ENCODE measurements at regions not wholly inside any gene's neighbourhood (a gene's known extent, or its start where the extent isn't known, plus 50 kb on each side); places are given as distances from the start of the nearest gene placed in this dataset.

DNA sequence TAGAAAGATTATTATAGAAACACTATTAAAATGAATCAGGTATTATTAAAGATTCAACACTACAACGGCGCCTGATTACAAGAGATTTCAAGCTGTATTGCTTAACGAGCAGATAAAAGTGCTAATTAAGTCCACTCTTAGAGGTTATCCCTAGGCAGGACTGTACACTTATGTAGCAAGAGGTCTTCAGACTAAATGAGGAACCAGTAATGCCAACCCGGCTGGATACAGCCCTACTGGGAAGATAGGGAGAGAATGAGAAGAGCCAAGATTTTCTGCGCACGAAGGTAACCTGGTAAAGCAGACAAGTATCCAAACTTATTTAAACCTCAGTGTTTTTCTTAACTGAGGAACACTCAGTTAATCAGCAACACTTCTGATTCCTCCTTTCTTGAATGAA lies 115.7 kb upstream of the HIVEP3 start:
- DNase-seq (ENCODE audit: low read depth): no peak

DNA sequence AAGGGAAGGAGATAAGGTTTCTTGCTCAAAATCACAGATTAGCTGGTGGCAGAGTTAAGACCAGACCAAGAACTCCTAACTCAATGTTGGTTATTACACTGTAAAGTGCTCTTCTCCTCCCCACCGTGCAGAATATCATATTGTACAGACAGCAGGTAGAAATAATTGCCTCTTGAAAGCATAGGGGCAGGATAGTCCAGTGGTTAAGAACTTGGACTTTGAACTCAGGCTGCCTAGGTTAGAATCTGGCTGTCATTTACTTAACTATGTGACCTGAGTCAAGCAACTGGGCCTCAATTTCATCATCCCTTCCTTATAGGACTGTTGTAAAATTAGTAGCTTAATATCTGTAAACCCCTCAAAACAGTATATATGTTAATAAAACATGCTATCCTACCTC lies 114.9 kb upstream of the HIVEP3 start:
- no peak for DNase-seq (ENCODE audit: low read depth)

DNA sequence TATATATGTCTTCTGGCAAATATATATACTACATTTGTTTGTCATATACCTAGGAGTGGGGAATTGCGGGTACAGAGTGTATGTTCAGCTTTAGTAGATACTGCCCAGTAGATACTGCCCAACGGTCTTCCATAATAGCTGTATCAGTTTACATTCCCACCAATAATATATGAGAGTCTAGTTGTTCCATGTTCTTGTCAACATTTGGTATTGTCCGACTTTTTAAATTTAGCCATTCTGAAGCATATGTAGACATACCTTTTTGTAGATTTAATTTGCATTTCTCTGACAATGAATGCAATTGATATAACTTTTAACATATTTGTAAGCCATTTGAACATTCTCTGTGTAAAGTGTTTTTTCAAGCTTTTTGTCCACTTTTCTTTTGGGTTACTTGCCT lies 99.0 kb upstream of the HIVEP3 start:
- no peak for DNase-seq (ENCODE audit: low read depth)

GRCh38 chr1:42017259-42017658 lies 98.5 kb upstream of the HIVEP3 start:
- DNase-seq (ENCODE audit: low read depth): no peak

GRCh38 chr1:42014823-42015222 lies 96.1 kb upstream of the HIVEP3 start:
- DNase-seq (ENCODE audit: low read depth): no peak

DNA sequence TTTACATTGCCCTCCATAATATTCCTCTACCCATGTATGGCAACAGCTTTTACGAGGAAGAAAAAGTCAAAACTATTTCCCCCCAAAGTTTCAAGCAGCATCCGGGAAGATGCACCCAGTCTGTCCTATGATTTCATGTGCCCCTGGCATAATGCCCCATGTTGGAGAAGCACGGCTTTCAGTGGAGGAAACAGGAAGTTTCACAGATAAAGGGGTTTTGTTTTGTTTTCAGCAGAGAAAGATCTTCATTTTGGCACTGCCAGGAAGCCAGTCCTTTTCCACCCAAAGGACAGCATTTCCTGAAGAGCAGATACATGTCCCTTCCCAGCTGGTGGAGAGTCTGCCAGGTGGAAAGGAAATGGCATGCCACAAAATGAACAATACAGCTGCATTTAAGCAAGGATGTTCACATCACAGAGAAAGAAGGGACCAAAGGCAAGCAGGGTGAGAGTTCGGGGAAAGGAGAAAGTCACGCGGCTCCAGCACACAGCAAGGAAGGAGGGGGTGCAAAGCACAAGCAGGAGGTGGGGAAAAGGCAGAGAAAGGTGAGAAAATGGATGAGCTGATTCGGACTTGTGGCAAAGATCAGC lies 95.3 kb upstream of the HIVEP3 start:
- no peak for DNase-seq (ENCODE audit: low read depth)

DNA sequence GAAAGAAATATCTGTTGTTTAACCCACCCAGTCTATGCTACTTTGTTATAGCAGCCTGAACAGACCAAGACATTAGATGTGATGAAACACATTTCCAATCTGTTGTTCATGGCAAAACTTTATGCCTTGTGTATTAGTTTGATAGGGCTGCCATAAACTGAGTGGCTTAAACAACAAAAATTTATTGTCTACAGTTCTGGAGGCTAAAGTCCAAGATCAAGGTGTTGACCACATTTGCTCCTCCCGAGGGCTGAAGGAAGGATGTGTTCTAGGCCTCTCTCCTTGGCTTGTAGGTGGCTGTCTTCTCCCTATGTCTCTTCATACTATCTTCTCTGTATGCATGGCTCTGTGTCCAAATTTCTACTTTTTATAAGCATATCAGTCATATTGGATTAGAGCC lies 94.1 kb upstream of the HIVEP3 start:
- no peak for DNase-seq (ENCODE audit: low read depth)

- DNase-seq (ENCODE audit: low read depth): no peak
Measured at GRCh38 chr1:42010381-42010780, 91.7 kb upstream of the HIVEP3 start.

GRCh38 chr1:42008264-42008663 lies 89.5 kb upstream of the HIVEP3 start:
- DNase-seq (ENCODE audit: low read depth): no peak

GRCh38 chr1:42006836-42007235 lies 88.1 kb upstream of the HIVEP3 start:
- DNase-seq (ENCODE audit: low read depth): no peak

DNA sequence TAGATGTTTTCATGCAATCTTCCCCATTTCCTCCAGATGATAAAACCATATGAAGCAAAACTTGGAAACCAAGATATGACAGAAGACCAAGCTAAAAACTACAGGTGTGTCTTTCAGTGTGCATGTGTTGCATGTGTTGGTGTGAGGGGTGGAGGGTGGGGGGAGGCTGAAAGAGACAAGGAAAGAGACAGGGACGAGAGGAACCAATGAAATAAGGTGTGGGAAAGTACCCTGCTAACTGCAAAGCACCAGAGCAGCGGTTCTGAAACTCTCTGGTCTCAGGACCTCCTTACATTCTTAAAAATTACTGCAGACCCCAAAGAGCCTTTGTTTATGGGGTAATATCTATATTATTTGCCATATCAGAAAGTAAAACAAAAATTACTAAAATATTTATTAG lies 87.4 kb upstream of the HIVEP3 start:
- DNase-seq (ENCODE audit: low read depth): no peak

DNA sequence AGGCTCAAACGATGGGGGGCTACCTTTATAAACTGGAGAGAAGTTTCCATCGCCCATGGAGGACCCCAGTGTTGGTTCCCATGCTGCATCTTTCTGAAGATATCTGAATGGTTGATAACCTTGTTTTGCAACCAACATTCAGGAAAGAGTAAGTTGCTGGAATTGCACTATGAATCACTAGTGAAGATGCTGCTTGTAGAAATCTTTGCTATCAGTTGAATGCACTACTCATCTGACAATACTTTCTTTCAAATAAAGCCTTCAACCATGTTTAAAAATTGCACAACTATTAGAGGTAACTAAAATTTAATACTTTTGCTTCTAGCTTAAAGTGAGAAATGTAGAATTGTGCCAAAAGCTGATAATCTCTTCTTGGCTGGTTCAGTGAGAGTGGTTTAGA lies 86.8 kb upstream of the HIVEP3 start:
- DNase-seq (ENCODE audit: low read depth): no peak

GRCh38 chr1:42004860-42005259 lies 86.1 kb upstream of the HIVEP3 start:
- DNase-seq (ENCODE audit: low read depth): no peak

GRCh38 chr1:42004322-42004721 lies 85.6 kb upstream of the HIVEP3 start:
- DNase-seq (ENCODE audit: low read depth): no peak

DNA sequence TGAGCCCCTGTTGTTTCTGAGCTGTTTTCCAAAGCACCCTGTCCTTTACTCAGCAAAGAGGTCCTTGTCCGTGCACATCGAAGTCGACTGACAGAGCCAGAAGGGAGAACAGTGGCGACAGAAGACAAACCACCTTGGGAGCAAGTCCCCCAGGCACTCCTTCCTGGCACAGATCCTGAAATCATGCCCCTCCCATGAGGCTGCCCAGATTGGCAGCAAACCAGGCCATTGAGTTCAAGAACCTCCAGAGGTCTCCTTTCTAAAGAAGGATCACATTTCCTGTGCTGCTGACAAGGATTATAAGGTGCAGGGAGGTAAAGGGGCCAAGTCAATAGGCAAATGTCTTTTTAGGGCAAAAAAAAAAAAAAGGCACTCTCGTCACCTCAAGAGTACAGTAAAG lies 84.7 kb upstream of the HIVEP3 start:
- DNase-seq (ENCODE audit: low read depth): no peak

DNA sequence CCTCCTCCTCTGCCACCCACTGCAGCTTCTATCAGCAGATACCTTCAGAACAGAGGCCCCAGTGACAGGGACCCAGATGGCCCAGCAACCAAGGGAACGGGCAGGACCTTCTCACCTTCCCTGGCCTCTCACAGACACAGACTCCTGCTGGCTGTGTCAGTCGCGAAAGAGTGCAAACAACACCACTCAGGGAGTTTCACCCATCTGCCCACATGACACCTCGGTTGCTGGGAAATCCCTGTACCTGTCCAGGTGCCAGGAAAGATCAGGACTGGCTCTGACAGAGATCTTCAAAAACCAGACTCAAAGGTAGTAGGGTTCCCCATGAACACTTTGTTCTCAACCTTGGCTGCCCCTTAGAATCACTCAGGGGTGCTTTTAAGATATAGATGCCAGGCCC lies 83.5 kb upstream of the HIVEP3 start:
- DNase-seq (ENCODE audit: low read depth): no peak

DNA sequence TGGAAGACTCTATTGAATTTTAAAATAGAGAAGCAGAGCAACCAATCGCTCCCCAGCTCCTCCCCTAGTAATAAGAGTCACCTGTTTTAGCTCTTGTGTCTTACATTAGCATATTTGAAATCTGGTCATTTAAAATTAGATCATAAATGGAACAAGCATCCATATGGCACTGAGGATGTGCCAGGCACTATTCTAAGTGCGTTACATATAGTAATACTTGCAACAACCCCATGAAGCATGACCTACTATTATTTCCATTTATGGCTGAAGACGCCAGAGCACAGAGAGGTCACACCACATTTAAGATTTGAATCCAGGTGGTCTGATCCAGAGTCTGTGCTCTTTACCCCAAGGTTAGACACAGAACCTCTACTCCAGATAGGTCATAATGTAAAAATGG lies 82.0 kb upstream of the HIVEP3 start:
- no peak for DNase-seq (ENCODE audit: low read depth)

GRCh38 chr1:41999884-42000283 lies 81.2 kb upstream of the HIVEP3 start:
- DNase-seq (ENCODE audit: low read depth): no peak

- no peak for DNase-seq (ENCODE audit: low read depth)
Measured at GRCh38 chr1:41998250-41998649, 79.5 kb upstream of the HIVEP3 start.

- DNase-seq (ENCODE audit: low read depth): no peak
Measured at GRCh38 chr1:41997153-41997552, 78.4 kb upstream of the HIVEP3 start.

DNA sequence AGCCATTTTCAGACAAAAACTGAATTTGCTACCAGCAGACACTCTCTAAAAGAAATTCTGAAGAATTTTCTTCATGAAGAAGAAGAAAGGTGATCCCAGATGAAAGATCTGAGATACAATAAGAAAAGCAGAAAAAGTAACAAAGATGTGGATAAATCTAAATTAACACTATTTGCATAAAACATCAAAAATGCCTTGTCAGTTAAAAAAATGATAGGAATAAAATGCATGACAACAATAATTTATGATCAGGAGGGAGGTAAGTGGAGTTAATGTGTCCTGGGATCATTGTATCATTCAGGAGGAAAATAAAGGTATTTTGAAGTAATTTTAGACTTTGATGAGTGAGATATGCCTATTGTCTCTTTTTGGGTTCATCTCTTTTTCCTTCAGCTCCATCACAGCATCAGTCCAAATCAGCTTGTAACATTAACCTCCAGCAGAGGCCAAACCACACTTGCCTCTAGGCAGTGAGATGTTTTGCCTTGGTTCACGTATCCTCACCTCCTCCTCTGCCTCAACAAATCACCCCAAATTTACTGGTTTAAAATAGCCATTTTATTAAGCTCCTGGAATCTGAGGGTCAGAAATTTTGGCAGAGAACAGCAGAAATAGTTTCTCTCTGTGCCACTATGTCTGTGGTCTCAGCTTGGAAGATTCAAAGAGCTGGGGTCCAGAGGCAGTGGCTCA lies 76.9 kb upstream of the HIVEP3 start:
- no peak for DNase-seq (ENCODE audit: low read depth)

GRCh38 chr1:41994195-41994894 lies 75.6 kb upstream of the HIVEP3 start:
- DNase-seq (ENCODE audit: low read depth): no peak

- no peak for DNase-seq (ENCODE audit: low read depth)
Measured at GRCh38 chr1:41983451-41983850, 64.7 kb upstream of the HIVEP3 start.

DNA sequence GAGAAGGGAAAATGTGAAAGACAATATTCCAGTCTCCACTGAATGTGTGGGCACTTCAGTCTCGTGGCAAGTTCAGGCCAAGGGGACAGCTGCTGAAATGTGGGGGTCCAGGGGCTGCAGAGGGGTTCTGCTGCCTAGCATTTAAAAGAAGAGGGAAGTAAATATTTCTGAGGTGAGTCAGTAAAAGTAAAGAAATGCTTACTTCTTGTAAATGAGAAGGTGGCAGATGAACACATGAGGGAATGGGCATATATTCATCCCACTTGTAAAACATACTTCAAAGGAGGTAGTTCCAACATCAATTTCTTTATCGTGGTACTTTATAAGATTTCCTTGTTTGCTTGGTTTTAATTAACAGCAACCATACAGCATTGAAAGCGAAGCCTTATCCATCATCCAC lies 63.1 kb upstream of the HIVEP3 start:
- no peak for DNase-seq (ENCODE audit: low read depth)

Measured in activated T-cell treated with anti-CD3 and anti-CD28 coated beads for 24 hours (primary cell).